Vagina (tissue), 2 donors: ENCODE measurements at regions not wholly inside any gene's neighbourhood (a gene's known extent, or its start where the extent isn't known, plus 50 kb on each side); places are given as distances from the start of the nearest gene placed in this dataset.

ENCODE experiments used
- DNase-seq, 2 donors: peaks; one replicate each; pipeline ENCODE4 v3.0.0-alpha.2; 2017; ENCODE audit errors: extremely low spot score in 2 of 2
- H3K27ac ChIP-seq: fragments of 200-600 bp; sonication (generic); one replicate; pipeline ENCODE4 v1.5.1; 2019
- H3K27me3 ChIP-seq: fragments of 200-600 bp; sonication (generic); one replicate; pipeline ENCODE4 v1.5.1; 2019
- H3K36me3 ChIP-seq, 2 donors: fragments of 200-600 bp; sonication (generic); one replicate each; pipeline ENCODE4 v1.5.1; 2017 to 2019
- H3K4me1 ChIP-seq: fragments of 200-600 bp; sonication (generic); one replicate; pipeline ENCODE4 v1.5.1; 2019
- H3K4me3 ChIP-seq, 2 donors: fragments of 200-600 bp; sonication (generic); 1 replicate in 1 of 2; 2 replicates in 1 of 2; pipeline ENCODE4 v1.5.1; 2016 to 2019
- H3K9me3 ChIP-seq: fragments of 200-600 bp; sonication (generic); one replicate; pipeline ENCODE4 v1.5.1; 2019
- POLR2A ChIP-seq, 2 donors: fragments of 450-650 bp; IDR thresholded peaks; one replicate each; pipeline ENCODE4 v1.6.1; 2017; ENCODE audit warnings: antibody characterized with exemption in 2 of 2, mild to moderate bottlenecking in 2 of 2, moderate library complexity in 2 of 2
- POLR2AphosphoS5 ChIP-seq, 2 donors: sonication (generic); formaldehyde crosslinking; IDR thresholded peaks; one replicate each; pipeline ENCODE4 v1.9.0; 2017; ENCODE audit warnings: antibody characterized with exemption in 2 of 2, mild to moderate bottlenecking in 2 of 2, low read depth in 1 of 2; ENCODE audit not compliant: insufficient read depth in 1 of 2
- intact Hi-C: fragments of 100-400 bp; cut with DNase I; formaldehyde crosslinking; loops from one replicate; pipeline ENCODE4 v1.15.1; 2023
- TF ChIP-seq, protein P1 (sequence below), 3 experiments: fragments of 450-650 bp in 2 of 3; fragments of 200-600 bp in 1 of 3; sonication (generic) in 1 of 3; IDR thresholded peaks; one replicate each; pipeline ENCODE4 v1.5.1; 2017 to 2019; ENCODE audit warnings: antibody characterized with exemption in 3 of 3, mild to moderate bottlenecking in 2 of 3, moderate library complexity in 2 of 3

DNA sequence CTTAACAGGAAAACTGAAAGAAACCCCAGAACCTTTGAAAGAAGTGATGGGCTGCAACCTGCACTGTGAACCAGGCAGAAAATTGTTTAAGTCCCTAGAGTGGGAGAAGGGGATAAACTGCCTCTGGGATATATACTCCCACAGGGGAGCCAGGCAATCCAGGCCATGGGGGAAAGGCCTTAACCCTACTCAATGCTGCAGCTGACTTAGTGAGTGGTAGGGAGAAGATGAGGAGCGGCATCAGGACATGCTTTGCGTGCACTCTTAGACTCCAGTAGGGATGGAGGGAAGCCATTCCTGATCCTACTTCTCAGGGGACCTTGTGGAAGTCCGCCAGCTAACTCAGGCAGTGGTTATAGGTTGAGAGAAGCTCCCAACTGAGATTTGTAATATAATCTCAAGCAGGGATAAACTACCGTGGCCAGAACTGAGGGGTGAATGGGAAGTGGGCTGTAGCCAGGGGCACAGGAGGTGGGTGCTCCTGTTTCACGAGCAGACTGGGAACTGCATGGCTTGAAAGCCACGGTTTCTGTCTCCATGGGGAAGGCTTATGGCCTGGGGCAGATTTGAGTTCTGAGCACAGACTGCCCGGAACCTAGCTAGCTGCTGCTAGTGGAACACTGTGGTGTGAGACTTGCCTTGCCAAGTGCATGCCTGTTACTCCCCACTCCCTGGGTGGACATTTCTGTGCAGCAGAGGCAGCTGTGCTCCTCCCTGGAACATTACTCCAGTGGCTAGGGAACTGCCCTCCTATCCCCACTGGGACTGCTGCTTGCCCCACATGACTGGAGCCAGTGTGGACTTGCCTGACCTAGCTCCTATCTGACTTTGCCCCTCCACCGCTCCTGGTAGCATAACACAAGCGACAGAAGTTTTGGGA is 119.2 kb upstream of the SCAF11 start:
- no peak overlapping the region for H3K4me3 ChIP-seq
- H3K36me3 ChIP-seq: no peaks in the 10 kb centered on the region
- H3K27ac ChIP-seq: no peak overlapping the region
- DNase-seq: no peak
- H3K27me3 ChIP-seq: no peaks in the 10 kb centered on the region
- TF ChIP-seq POLR2A (IDR thresholded peaks at IDR 0.05): no peak
- no peak for TF ChIP-seq POLR2AphosphoS5 (IDR thresholded peaks at IDR 0.05; ENCODE audit: insufficient read depth in 1 of 2, low read depth in 1 of 2)
- TF ChIP-seq, protein P1, sequence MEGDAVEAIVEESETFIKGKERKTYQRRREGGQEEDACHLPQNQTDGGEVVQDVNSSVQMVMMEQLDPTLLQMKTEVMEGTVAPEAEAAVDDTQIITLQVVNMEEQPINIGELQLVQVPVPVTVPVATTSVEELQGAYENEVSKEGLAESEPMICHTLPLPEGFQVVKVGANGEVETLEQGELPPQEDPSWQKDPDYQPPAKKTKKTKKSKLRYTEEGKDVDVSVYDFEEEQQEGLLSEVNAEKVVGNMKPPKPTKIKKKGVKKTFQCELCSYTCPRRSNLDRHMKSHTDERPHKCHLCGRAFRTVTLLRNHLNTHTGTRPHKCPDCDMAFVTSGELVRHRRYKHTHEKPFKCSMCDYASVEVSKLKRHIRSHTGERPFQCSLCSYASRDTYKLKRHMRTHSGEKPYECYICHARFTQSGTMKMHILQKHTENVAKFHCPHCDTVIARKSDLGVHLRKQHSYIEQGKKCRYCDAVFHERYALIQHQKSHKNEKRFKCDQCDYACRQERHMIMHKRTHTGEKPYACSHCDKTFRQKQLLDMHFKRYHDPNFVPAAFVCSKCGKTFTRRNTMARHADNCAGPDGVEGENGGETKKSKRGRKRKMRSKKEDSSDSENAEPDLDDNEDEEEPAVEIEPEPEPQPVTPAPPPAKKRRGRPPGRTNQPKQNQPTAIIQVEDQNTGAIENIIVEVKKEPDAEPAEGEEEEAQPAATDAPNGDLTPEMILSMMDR (IDR thresholded peaks at IDR 0.05): no peak
- intact Hi-C loops: no loop called here
- no peaks in the 10 kb centered on the region for H3K4me1 ChIP-seq
- H3K9me3 ChIP-seq: no peaks in the 10 kb centered on the region

DNA sequence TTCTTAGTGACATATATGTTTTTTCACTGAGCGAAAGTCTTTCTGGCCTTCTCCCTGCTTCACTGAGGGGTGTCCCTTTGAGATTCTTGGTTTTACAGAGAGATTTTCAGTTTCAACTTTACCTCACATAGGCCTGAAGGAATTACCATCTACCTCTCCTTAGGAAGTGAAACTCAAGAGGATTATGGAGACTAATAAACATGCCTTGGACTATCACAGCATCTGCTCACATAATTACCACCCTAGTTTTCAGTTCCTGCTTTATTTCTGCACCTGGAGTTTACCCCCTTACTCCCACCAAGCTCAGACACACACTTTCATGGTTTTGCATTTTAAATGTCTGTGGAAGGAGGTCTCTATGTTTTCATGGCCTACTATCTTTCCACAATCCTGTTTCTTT is 118.3 kb upstream of the SCAF11 start:
- no peaks in the 10 kb centered on the region for H3K36me3 ChIP-seq
- no peaks in the 10 kb centered on the region for H3K27me3 ChIP-seq
- no peak overlapping the region for H3K27ac ChIP-seq
- no peaks in the 10 kb centered on the region for H3K4me1 ChIP-seq
- H3K9me3 ChIP-seq: no peaks in the 10 kb centered on the region
- TF ChIP-seq, protein P1 (IDR thresholded peaks at IDR 0.05): no peak
- TF ChIP-seq POLR2AphosphoS5 (IDR thresholded peaks at IDR 0.05; ENCODE audit: insufficient read depth in 1 of 2, low read depth in 1 of 2) (no peak), POLR2A (IDR thresholded peaks at IDR 0.05) (no peak)
- no peak for DNase-seq
- intact Hi-C loops: loop anchor here (1.0 kb wide), 1 partner anchor 29 kb away; no protein-coding TSS in a partner anchor
- H3K4me3 ChIP-seq: no peak overlapping the region

DNA sequence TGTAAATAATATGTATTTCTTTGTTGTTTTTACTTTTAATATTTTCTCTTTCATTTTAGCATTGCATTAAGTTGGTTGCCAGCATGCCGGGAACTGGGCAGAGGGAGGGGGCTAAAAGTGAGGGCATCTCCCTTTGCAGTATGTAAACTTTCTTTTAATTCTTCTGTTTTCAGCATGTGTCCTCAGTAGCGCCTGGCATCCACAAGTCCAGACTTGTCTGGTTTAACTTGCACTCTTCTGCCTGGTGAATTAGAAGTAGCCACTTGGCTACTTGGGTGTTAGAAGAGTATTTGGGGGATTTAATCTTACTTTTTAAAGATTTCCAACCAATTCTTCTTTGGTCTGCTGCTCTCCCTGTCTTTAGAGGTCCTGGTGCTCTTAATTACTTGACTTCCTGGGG is 117.2 kb upstream of the SCAF11 start:
- no peaks in the 10 kb centered on the region for H3K9me3 ChIP-seq
- DNase-seq: no peak
- H3K27ac ChIP-seq: no peak overlapping the region
- TF ChIP-seq POLR2A (IDR thresholded peaks at IDR 0.05) (no peak), POLR2AphosphoS5 (IDR thresholded peaks at IDR 0.05; ENCODE audit: insufficient read depth in 1 of 2, low read depth in 1 of 2) (no peak)
- TF ChIP-seq, protein P1 (IDR thresholded peaks at IDR 0.05): no peak
- no peaks in the 10 kb centered on the region for H3K36me3 ChIP-seq
- H3K4me1 ChIP-seq: no peaks in the 10 kb centered on the region
- no peak overlapping the region for H3K4me3 ChIP-seq
- intact Hi-C loops: no loop called here
- H3K27me3 ChIP-seq: no peaks in the 10 kb centered on the region

DNA sequence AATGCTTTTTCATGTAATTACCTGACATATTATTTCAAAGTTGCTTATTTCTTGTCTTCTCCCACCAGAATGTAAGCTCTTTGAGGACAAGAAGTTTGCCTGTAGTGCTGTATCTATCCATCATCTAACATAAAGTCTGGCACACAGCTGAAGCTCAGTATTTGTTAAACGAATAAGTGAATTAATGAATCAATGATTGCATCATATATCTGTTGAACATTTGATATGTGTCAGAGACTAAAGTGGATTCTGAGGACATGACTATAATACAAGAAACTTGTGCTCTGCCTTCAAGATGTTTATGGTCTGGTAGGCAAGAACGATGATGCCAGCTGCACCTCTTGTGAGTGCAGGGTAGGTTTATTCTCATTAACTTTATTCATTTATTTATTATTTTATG is 115.4 kb upstream of the SCAF11 start:
- DNase-seq: no peak
- Histone ChIP-seq H3K27ac (no peak overlapping the region), H3K9me3 (no peaks in the 10 kb centered on the region), H3K4me3 (no peak overlapping the region), H3K4me1 (no peaks in the 10 kb centered on the region), H3K36me3 (no peaks in the 10 kb centered on the region), H3K27me3 (no peaks in the 10 kb centered on the region)
- intact Hi-C loops: no loop called here
- TF ChIP-seq POLR2AphosphoS5 (IDR thresholded peaks at IDR 0.05; ENCODE audit: insufficient read depth in 1 of 2, low read depth in 1 of 2) (no peak), POLR2A (IDR thresholded peaks at IDR 0.05) (no peak)
- TF ChIP-seq, protein P1 (IDR thresholded peaks at IDR 0.05): no peak
